Neural crest cell (in vitro differentiated cells): ENCODE measurements at regions not wholly inside any gene's neighbourhood (a gene's known extent, or its start where the extent isn't known, plus 50 kb on each side); places are given as distances from the start of the nearest gene placed in this dataset.

Source experiments
- DNase-seq: peaks from one replicate; pipeline ENCODE4 v3.0.0; 2021; ENCODE audit warnings: low read depth, mixed read lengths, low spot score
- H3K27ac Mint-ChIP-seq: one replicate; pipeline ENCODE4 v1.8.0; 2021; ENCODE audit warnings: mild to moderate bottlenecking, mixed read lengths; ENCODE audit not compliant: unreplicated experiment
- H3K27me3 Mint-ChIP-seq: 2 replicates; pipeline ENCODE4 v1.8.0; 2021; ENCODE audit warnings: low read depth, mild to moderate bottlenecking, mixed read lengths
- H3K36me3 Mint-ChIP-seq: 2 replicates; pipeline ENCODE4 v1.8.0; 2021; ENCODE audit warnings: low read depth, mild to moderate bottlenecking, mixed read lengths
- H3K4me1 Mint-ChIP-seq: 2 replicates; pipeline ENCODE4 v1.8.0; 2021; ENCODE audit warnings: mixed read lengths
- H3K4me3 Mint-ChIP-seq: one replicate; pipeline ENCODE4 v1.8.0; 2021; ENCODE audit warnings: mild to moderate bottlenecking, mixed read lengths
- H3K9me3 Mint-ChIP-seq: 2 replicates; pipeline ENCODE4 v1.8.0; 2021; ENCODE audit warnings: mixed read lengths
- CTCF ChIP-seq: fragments of 200-600 bp; sonication (generic); conservative IDR thresholded peaks from 2 replicates; pipeline ENCODE4 v1.5.0; 2021; ENCODE audit warnings: antibody characterized with exemption, mild to moderate bottlenecking

- Mint-ChIP-seq H3K36me3 (no peaks in the 10 kb centered on the region), H3K4me3 (no peak overlapping the region), H3K4me1 (no peaks in the 10 kb centered on the region), H3K9me3 (no peaks in the 10 kb centered on the region), H3K27ac (no peak overlapping the region), H3K27me3 (no peaks in the 10 kb centered on the region)
- no peak for TF ChIP-seq CTCF
- DNase-seq: no peak
These were observed 1963.0 kb downstream of the NCAM2 start for GRCh38 chr21:22961258-22961657.

GRCh38 chr21:22965455-22966135 is 1967.4 kb downstream of the NCAM2 start:
- DNase-seq: no peak
- Mint-ChIP-seq H3K9me3 (no peaks in the 10 kb centered on the region), H3K36me3 (no peaks in the 10 kb centered on the region), H3K4me1 (no peaks in the 10 kb centered on the region), H3K27ac (no peak overlapping the region), H3K4me3 (no peak overlapping the region), H3K27me3 (no peaks in the 10 kb centered on the region)
- no peak for TF ChIP-seq CTCF

- no peaks in the 10 kb centered on the region for H3K27me3 Mint-ChIP-seq
- H3K4me1 Mint-ChIP-seq: no peaks in the 10 kb centered on the region
- TF ChIP-seq CTCF: no peak
- peaks cover 4% of the 10 kb centered on the region for H3K9me3 Mint-ChIP-seq
- H3K4me3 Mint-ChIP-seq: no peak overlapping the region
- H3K36me3 Mint-ChIP-seq: no peaks in the 10 kb centered on the region
- DNase-seq: no peak
- no peak overlapping the region for H3K27ac Mint-ChIP-seq
These were observed 1983.6 kb downstream of the NCAM2 start for GRCh38 chr21:22981819-22982218.

- no peak overlapping the region for H3K4me3 Mint-ChIP-seq
- peaks cover 9% of the 10 kb centered on the region for H3K9me3 Mint-ChIP-seq
- H3K4me1 Mint-ChIP-seq: no peaks in the 10 kb centered on the region
- no peak for TF ChIP-seq CTCF
- DNase-seq: no peak
- no peak overlapping the region for H3K27ac Mint-ChIP-seq
- H3K36me3 Mint-ChIP-seq: no peaks in the 10 kb centered on the region
- no peaks in the 10 kb centered on the region for H3K27me3 Mint-ChIP-seq
These were observed 1994.9 kb downstream of the NCAM2 start for GRCh38 chr21:22993144-22993543.

- H3K27ac Mint-ChIP-seq: no peak overlapping the region
- H3K4me3 Mint-ChIP-seq: no peak overlapping the region
- H3K4me1 Mint-ChIP-seq: no peaks in the 10 kb centered on the region
- H3K27me3 Mint-ChIP-seq: no peaks in the 10 kb centered on the region
- no peaks in the 10 kb centered on the region for H3K36me3 Mint-ChIP-seq
- peaks cover 9% of the 10 kb centered on the region for H3K9me3 Mint-ChIP-seq
- no peak for DNase-seq
- TF ChIP-seq CTCF: no peak
These were observed 1995.8 kb downstream of the NCAM2 start for GRCh38 chr21:22993822-22994574.
